CD14-positive monocyte (primary cell): ENCODE measurements at regions not wholly inside any gene's neighbourhood (a gene's known extent, or its start where the extent isn't known, plus 50 kb on each side); places are given as distances from the start of the nearest gene placed in this dataset.

Experiments
- DNase-seq, 3 donors: peaks; one replicate each; pipeline ENCODE4 v3.0.0-alpha.2; 2011 to 2022
- H2AFZ ChIP-seq: 2 replicates; pipeline ENCODE4 v1.6.0; 2012; ENCODE audit warnings: mild to moderate bottlenecking, low read depth, low read length, inconsistent platforms; ENCODE audit not compliant: insufficient read depth, poor library complexity, severe bottlenecking
- H3K27ac ChIP-seq, 2 donors: 1 replicate in 1 of 2; 2 replicates in 1 of 2; pipeline ENCODE4 v1.5.1; 2012 to 2013; ENCODE audit warnings: low read length in 2 of 2, control low read depth in 1 of 2, inconsistent platforms in 1 of 2, low read depth in 1 of 2, mild to moderate bottlenecking in 1 of 2
- H3K27me3 ChIP-seq, 2 donors: one replicate each; pipeline versions ENCODE4 v1.6.0 to v1.6.1; 2011 to 2013; ENCODE audit warnings: low read length in 2 of 2; ENCODE audit not compliant: control insufficient read depth in 2 of 2, insufficient read depth in 2 of 2
- H3K36me3 ChIP-seq, 2 donors: replicated peaks in 1 of 2; 1 replicate in 1 of 2; 2 replicates in 1 of 2; pipeline versions ENCODE4 v1.5.1 to v1.6.1; 2012 to 2013; ENCODE audit warnings: low read length in 2 of 2, control low read depth in 1 of 2, inconsistent platforms in 1 of 2, mild to moderate bottlenecking in 1 of 2; ENCODE audit not compliant: insufficient read depth in 2 of 2, control insufficient read depth in 1 of 2
- H3K4me1 ChIP-seq, 2 donors: 1 replicate in 1 of 2; 2 replicates in 1 of 2; pipeline versions ENCODE4 v1.5.1 to v1.6.1; 2012 to 2013; ENCODE audit warnings: low read length in 2 of 2, control low read depth in 1 of 2, inconsistent platforms in 1 of 2, mild to moderate bottlenecking in 1 of 2, moderate library complexity in 1 of 2; ENCODE audit not compliant: insufficient read depth in 2 of 2, control insufficient read depth in 1 of 2
- H3K4me2 ChIP-seq: replicated peaks from 2 replicates; pipeline ENCODE3; 2012; ENCODE audit warnings: low read length, moderate library complexity, mild to moderate bottlenecking; ENCODE audit not compliant: poor library complexity, severe bottlenecking; ENCODE audit errors: extremely low read depth
- H3K4me3 ChIP-seq, 3 experiments: fragments of 200-600 bp in 1 of 3; sonication (generic) in 1 of 3; replicated peaks in 1 of 3; 1 replicate in 2 of 3; 2 replicates in 1 of 3; pipeline ENCODE4 v1.5.1; 2011 to 2013; ENCODE audit warnings: low read length in 3 of 3, mild to moderate bottlenecking in 3 of 3, control low read depth in 2 of 3, low read depth in 2 of 3, inconsistent platforms in 1 of 3, moderate library complexity in 1 of 3
- H3K79me2 ChIP-seq: 2 replicates; pipeline ENCODE4 v1.6.0; 2012; ENCODE audit warnings: mild to moderate bottlenecking, control low read depth, inconsistent platforms, low read length, moderate library complexity; ENCODE audit not compliant: insufficient read depth
- H3K9ac ChIP-seq: 2 replicates; pipeline ENCODE4 v1.6.0; 2017; ENCODE audit warnings: low read length, mild to moderate bottlenecking; ENCODE audit not compliant: insufficient read depth, poor library complexity, severe bottlenecking
- H3K9me3 ChIP-seq, 2 donors: replicated peaks in 1 of 2; 1 replicate in 1 of 2; 2 replicates in 1 of 2; pipeline versions ENCODE4 v1.5.1 to v1.6.1; 2012 to 2013; ENCODE audit warnings: low read length in 2 of 2, control low read depth in 1 of 2; ENCODE audit not compliant: control insufficient read depth in 1 of 2, insufficient read depth in 1 of 2
- H4K20me1 ChIP-seq: 2 replicates; pipeline ENCODE4 v1.6.0; 2012; ENCODE audit warnings: mild to moderate bottlenecking, low read length, control low read depth, moderate library complexity; ENCODE audit not compliant: insufficient read depth
- H3K27ac Mint-ChIP-seq, 7 donors: one replicate each; pipeline ENCODE4 v1.8.0; 2020; ENCODE audit warnings: mild to moderate bottlenecking in 7 of 7, mixed read lengths in 7 of 7, moderate library complexity in 6 of 7, inconsistent platforms in 2 of 7
- H3K27me3 Mint-ChIP-seq, 3 donors: one replicate each; pipeline ENCODE4 v1.8.0; 2021 to 2022; ENCODE audit warnings: low read depth in 3 of 3, mild to moderate bottlenecking in 3 of 3, mixed read lengths in 3 of 3, moderate library complexity in 3 of 3, inconsistent platforms in 1 of 3
- H3K36me3 Mint-ChIP-seq, 2 donors: one replicate each; pipeline ENCODE4 v1.8.0; 2020; ENCODE audit warnings: mixed read lengths in 2 of 2, inconsistent platforms in 1 of 2, mild to moderate bottlenecking in 1 of 2
- H3K4me1 Mint-ChIP-seq: one replicate; pipeline ENCODE4 v1.8.0; 2020; ENCODE audit warnings: mild to moderate bottlenecking, mixed read lengths
- H3K4me3 Mint-ChIP-seq, 2 donors: one replicate each; pipeline ENCODE4 v1.8.0; 2020; ENCODE audit warnings: mild to moderate bottlenecking in 2 of 2, mixed read lengths in 2 of 2, moderate library complexity in 1 of 2
- H3K9me3 Mint-ChIP-seq, 7 donors: one replicate each; pipeline ENCODE4 v1.8.0; 2020 to 2022; ENCODE audit warnings: mixed read lengths in 7 of 7, mild to moderate bottlenecking in 6 of 7, moderate library complexity in 6 of 7, inconsistent platforms in 2 of 7
- WGBS: methylation state at CpG from one replicate; pipeline ENCODE4 v1.1.5; 2013; ENCODE audit warnings: missing lambda C conversion rate; ENCODE audit not compliant: insufficient coverage; 5-methylcytosine and 5-hydroxymethylcytosine counted together
- intact Hi-C, 2 donors: fragments of 100-400 bp; cut with micrococcal nuclease; formaldehyde crosslinking; loops; one replicate each; pipeline versions ENCODE4 v1.15.0 to v1.15.1; 2023
- TF ChIP-seq, protein P1 (sequence below): fragments of 200-600 bp; IDR thresholded peaks from one replicate; pipeline ENCODE4 v1.8.0; 2022; ENCODE audit warnings: antibody characterized with exemption, mild to moderate bottlenecking

DNA sequence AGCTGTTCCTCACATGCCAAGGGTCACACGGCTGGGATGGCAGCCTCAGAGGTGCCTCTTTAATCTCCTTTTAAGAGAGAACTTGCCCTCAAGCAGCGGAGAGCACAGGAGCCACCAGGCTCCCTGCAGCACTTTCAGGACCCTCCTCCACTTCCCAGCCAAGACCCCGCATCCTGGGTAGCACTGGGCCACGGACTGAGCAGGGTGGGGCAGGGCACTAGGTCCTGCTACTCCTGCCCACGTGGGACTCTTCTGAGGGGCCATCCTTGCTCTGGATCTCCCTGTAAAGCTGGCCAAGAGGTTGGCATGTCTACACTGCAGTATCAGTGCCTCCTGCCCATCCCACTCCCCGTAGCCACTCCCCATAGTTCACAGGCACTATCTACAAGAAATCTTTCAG is 175.3 kb upstream of the GLI2 start:
- Mint-ChIP-seq H3K4me3 (no peak overlapping the region), H3K27ac (no peak overlapping the region), H3K36me3 (no peaks in the 10 kb centered on the region), H3K4me1 (no peaks in the 10 kb centered on the region), H3K9me3 (peaks cover 0 to 2% (median 0%) of the 10 kb centered on the region in 7 donors), H3K27me3 (peaks cover 5 to 8% (median 7%) of the 10 kb centered on the region in 3 donors)
- Histone ChIP-seq H4K20me1 (no peaks in the 10 kb centered on the region), H2AFZ (no peak overlapping the region), H3K9ac (no peak overlapping the region), H3K4me2 (no peak overlapping the region), H3K4me3 (no peak overlapping the region), H3K79me2 (no peaks in the 10 kb centered on the region), H3K27ac (no peak overlapping the region), H3K27me3 (no peaks in the 10 kb centered on the region), H3K4me1 (no peaks in the 10 kb centered on the region), H3K36me3 (no peaks in the 10 kb centered on the region), H3K9me3 (no peaks in the 10 kb centered on the region)
- intact Hi-C loops, result no loop called here
- no peak for DNase-seq
- TF ChIP-seq, protein P1, sequence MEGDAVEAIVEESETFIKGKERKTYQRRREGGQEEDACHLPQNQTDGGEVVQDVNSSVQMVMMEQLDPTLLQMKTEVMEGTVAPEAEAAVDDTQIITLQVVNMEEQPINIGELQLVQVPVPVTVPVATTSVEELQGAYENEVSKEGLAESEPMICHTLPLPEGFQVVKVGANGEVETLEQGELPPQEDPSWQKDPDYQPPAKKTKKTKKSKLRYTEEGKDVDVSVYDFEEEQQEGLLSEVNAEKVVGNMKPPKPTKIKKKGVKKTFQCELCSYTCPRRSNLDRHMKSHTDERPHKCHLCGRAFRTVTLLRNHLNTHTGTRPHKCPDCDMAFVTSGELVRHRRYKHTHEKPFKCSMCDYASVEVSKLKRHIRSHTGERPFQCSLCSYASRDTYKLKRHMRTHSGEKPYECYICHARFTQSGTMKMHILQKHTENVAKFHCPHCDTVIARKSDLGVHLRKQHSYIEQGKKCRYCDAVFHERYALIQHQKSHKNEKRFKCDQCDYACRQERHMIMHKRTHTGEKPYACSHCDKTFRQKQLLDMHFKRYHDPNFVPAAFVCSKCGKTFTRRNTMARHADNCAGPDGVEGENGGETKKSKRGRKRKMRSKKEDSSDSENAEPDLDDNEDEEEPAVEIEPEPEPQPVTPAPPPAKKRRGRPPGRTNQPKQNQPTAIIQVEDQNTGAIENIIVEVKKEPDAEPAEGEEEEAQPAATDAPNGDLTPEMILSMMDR, result no peak
- WGBS, result 89% methylated on average over 6 of the region's 6 CpGs

- no peak overlapping the region for H2AFZ ChIP-seq
- no peaks in the 10 kb centered on the region for H4K20me1 ChIP-seq
- no peak for DNase-seq
- no peak overlapping the region for H3K4me3 ChIP-seq
- no peaks in the 10 kb centered on the region for H3K4me1 ChIP-seq
- TF ChIP-seq, protein P1, result no peak
- no peaks in the 10 kb centered on the region for H3K27me3 ChIP-seq
- no peaks in the 10 kb centered on the region for H3K36me3 ChIP-seq
- Mint-ChIP-seq H3K27me3 (peaks cover 3 to 9% (median 5%) of the 10 kb centered on the region in 3 donors), H3K4me3 (no peak overlapping the region), H3K36me3 (no peaks in the 10 kb centered on the region), H3K4me1 (no peaks in the 10 kb centered on the region), H3K9me3 (peaks cover 0 to 2% (median 0%) of the 10 kb centered on the region in 7 donors), H3K27ac (no peak overlapping the region)
- intact Hi-C loops, result no loop called here
- 67% methylated on average over 7 of the region's 11 CpGs for WGBS
- H3K9me3 ChIP-seq, result no peaks in the 10 kb centered on the region
- no peak overlapping the region for H3K27ac ChIP-seq
- no peak overlapping the region for H3K4me2 ChIP-seq
- H3K79me2 ChIP-seq, result no peaks in the 10 kb centered on the region
- H3K9ac ChIP-seq, result no peak overlapping the region
Measured at GRCh38 chr2:120561379-120562035, 174.2 kb upstream of the GLI2 start.
